ELF-1 (cell line): ENCODE measurements at regions not wholly inside any gene's neighbourhood (a gene's known extent, or its start where the extent isn't known, plus 50 kb on each side); places are given as distances from the start of the nearest gene placed in this dataset.
"Not testable (repeated sequence)": the region's sequence is repeated elsewhere in the genome, so short reads cannot be mapped to it uniquely, and the experiment has no call there.

Source experiments
- DNase-seq: peaks from one replicate; pipeline ENCODE4 v3.0.0-alpha.2; 2016; ENCODE audit warnings: low read depth, low spot score

DNA sequence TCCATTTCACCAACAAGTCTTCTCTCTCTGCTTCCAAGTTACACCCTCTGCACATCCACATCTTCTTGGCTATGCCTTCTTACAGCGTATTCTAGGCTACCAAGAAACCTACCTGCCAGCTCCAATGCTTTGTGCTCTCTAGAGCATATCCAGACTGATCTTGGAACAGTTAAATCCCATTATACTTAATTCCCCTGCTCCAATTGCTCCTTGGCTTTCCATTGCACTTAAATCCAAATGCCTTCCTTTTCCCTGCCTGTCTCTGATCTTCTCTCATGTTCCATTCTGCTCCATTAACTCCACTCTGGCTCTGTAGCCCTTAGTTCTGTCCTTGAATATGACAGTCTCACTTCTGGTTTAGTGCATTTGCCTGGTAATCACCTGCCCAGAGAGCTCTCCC lies 322.4 kb downstream of the LRRC70 start:
- DNase-seq, result no peak

DNA sequence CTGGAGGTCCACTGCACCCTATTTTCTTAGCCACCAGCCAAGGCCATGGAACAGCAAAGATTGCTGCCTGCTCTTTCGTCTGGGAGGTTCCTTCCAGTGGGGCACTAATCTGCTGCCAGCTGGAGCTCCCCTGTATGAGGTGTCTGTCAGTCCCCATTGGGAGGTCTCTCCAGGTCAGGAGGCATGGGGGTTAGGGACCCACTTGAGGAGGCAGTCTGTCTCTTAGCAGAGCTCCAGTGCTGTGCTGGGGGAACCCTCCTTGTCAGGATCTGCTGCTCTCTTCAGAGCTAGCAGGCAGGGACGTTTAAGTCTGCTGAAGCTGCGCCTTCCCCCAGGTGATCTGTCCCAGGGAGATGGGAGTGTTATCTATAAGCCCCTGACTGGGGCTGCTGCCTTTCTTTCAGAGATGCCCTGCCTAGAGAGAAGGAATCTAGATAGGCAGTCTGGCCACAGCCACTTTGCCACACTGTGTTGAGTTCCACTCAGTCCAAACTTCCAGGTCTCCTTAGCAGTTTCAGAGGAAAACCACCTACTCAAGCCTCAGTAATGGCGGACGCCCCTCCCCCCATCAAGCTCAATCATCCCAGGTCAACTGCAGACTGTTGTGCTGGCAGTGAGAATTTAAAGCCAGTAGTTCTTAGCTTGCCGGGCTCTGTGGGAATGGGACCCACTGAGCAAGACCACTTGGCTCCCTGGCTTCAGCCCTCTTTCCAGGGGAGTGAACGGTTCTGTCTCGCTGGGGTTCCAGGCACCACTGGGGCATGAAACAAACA lies 317.7 kb downstream of the LRRC70 start:
- DNase-seq, result no peak

DNA sequence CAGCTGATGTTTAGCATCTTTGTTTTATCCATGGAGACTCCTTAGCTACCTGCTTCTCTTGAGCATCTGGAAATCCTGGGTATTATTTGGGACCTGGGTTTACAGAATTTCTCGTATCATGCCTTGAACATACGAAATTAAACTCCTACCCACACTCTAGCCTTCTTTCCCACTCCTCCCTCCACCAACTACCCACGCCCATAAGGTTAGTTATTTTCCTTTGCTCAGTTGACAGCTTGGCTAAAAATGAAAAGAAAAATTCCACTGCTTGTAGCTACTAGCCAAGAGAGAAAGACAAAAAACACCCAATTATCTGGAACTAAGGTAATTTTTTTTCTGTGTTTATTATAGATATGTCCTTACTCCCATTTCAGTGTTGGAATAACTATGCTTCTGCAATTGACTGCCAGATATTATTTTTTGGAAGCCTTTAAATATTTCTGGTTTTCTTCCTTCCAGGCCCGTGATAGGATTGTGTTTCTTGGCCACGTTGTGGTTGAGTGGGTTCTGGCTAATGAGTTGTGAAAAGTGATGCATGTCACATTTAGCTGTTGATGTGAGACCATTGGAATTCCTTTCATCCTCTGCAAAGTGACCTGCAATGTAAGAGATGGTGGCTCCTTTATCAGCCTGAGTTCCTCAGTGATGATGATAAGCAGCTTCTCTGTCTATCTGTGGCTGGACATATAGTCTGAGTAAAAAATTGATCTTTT lies 308.1 kb downstream of the LRRC70 start:
- DNase-seq, result peak; percentile 15

DNA sequence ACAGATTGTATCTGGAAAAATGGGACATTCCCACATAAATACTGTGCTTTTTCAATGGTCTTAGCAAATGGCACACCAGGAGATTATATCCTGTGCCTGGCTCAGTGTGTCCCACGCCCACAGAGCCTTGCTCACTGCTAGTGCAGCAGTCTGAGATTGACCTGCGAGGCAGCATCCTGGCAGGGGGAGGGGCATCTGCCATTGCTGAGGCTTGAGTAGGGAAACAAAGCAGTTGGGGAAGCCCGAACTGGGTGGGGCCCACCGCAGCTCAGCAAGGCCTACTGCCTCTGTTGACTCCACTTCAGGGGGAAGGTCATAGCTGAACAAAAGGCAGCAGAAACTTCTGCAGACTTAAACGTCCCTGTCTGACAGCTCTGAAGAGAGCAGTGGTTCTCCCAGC lies 258.7 kb downstream of the LRRC70 start:
- DNase-seq, result not testable (repeated sequence)

DNA sequence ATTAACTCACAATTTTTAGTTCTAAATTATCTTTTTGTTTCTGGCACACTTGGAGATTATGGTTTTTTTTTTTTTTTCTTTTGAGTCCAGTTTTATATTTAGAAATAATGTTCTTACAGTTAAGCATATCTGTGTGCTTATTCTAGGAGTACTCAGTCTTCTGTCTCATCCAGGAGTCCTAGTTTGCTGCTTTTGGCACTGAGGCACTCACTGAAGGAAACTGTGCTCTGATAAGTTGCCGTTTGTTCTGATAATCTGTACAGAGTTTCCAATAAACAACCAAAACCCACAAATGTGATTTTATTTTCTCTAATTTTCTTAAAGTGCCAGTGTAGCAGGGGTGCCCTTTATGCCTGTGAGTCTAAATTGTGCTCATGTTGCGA lies 251.0 kb downstream of the LRRC70 start:
- no peak for DNase-seq

DNA sequence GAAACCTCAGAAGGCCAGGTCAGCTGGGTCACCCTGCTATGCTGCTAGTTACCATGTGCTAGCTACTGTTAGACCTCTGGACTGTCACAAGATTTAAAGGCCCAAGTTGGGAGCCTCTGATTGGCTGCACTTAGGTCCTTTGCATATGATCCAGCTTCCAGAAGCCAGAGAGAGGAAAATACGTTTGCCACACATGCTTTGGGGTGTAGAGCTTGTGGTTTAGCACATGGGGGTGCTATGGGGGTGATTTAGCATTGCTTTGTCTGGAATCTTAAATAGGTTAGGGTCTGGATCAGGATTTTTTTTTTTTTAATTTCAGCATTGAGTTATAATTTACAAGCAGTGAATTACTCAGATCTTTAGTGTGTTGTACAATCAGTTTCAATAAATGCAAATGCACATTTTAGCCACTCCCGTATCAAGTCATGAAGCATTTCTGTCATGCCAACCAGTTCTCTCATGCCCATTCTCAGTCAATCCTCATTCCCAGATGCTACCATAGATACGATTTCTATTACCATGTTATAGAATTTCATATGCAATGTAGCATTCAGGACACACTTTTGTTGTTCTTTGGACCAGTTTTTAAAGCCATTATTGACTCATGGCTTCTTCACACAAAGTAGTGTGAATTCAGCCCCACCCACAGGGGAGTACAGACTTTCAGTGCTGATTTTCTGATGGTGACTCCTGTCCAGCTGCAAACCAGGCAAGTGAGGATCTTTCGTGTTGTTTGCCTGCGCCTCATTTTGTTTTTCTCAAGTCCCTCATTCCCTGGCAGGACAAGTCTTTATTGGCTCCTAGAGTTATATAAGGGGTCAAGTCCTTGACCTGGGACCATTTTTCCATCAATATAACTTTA lies 250.4 kb downstream of the LRRC70 start:
- DNase-seq, result no peak

DNA sequence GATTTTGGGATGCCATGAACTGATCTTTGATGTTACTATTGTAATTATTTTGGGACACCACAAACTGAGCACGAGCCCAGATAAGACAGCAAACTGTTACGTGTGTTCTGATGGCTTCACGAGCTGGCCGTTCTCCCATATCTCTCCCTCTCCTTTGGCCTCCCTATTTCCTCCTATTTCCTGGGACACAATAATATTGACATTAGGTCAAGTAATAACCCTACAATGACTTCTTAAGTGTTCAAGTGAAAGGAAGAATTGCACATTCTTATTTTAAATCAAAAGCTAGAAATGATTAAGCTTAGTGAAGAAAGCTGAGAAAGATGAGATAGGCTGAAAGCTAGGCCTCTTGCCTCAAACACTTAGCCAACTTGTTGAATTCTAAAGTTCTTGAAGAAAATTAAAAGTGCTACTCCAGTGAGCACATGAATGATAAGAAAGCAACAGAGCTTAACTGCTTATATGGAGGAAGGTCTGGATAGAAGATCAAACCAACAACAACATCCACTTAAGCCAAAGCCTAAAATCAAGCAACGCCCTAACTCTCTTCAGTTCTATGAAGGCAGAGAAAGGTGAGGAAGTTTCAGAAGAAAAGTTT lies 247.1 kb downstream of the LRRC70 start:
- DNase-seq, result no peak

DNA sequence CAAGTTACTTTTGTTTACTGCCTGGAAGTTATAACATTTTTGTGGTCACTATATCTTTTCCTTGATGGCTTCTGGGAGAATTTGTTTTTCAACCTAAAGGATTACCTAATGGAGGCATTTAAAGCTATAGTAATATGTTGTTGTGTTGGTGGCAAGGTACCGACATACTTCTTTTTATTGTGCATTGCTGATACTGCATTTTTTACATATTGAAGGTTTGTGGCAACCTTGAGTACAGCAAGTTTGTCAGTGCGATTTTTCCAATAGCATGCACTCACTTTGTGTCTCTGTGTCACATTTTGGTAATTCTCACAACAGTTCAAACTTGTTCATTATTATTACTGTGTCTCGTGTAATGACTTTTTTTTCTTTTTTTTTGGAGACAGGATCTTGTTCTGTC lies 246.3 kb downstream of the LRRC70 start:
- no peak for DNase-seq

DNA sequence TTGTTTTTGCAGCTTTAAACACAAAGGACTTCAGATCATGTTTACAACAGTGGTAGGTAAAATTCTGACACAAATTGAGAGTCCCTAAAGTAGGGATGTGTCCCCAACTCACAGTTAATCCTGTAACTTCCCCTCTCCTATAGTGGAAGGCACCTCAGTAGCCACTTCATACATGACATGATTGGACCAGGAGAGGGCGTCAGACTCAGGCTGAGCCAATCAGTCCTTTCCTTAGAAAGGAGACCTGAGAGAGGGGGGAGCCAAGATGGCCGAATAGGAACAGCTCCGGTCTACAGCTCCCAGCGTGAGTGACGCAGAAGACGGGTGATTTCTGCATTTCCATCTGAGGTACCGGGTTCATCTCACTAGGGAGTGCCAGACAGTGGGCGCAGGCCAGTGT lies 238.4 kb downstream of the LRRC70 start:
- peak; percentile 4 for DNase-seq

DNA sequence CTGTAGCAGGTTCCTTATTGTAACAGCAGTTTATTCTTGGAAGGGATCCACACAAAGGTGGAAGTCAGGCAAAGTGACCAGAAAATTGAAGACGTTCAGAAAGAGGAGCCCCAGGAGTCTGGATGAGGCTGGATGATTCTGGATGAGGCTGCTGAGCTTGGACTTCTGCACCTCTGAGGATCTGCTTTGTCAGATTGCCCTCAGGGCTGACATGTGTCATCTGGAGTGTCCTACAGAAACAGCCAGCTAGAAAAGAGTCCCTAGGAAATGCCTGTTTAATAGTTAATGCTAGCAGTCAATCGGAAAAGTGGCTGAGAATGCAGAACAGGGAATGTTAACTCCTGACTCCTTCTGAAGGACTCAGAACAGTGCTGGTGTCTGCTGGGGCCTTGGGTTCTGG lies 236.4 kb downstream of the LRRC70 start:
- DNase-seq, result peak; percentile 17

DNA sequence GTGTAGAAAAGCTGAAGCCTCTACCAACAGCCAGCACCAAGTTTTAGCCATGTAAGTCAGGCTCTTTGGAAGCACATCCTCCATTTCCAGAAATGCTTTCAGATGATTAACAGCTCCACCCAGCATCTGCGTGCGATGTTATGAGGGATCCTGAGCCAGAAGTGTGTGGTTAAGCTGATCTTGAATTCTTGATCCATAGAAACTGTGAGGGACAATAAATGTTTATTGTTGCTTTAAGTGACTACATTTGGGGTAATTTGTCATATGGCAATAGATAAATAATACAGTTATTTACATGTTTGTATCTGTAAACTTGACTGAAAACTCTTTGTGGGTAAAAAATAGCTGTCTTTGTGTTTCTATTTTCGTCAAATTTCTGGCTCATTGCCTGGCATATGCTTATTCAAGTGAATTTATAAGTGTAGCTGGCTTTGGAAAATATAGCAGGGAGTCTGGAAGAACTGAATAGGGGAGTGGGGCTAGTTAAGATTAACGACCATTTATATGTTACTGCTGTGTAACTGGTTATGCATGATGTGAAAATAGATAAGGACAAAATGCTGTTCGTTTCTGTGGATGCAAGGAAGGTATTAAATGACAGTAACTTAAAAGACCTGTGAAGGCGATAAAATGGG lies 234.1 kb downstream of the LRRC70 start:
- no peak for DNase-seq

DNA sequence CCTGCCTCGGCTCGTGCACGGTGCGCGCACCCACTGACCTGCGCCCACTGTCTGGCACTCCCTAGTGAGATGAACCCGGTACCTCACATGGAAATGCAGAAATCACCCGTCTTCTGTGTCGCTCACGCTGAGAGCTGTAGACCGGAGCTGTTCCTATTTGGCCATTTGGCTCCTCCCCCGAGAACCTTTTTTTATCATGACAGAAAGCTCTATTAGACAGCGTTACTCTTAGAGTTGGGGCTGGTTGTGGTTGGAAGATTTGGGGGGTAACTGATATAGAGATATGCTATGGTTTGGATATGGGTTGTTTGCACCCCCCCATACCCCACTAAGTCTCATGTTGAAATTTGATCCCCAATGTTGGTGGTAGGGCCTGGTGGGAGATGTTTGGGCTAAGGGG lies 226.2 kb downstream of the LRRC70 start:
- not testable (repeated sequence) for DNase-seq

DNA sequence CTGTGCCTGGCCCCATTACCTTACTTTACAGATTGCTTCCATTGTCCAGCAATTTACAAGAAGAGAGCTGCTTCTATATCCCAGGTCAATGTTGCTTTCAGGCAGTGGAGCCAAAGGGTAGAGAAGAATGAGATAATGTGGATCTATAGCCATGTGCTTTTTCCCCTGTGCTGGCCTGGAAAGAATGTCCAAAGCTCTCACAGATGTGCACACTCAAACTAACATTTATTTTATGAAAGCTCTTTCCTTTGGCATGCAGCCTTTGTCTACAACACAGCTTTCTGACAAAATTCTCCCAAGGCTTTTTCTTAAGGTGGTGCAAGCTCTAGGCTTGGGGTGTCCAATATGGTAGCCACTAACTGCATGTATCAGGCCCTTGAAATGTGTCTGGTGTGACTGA lies 217.3 kb downstream of the LRRC70 start:
- DNase-seq, result no peak

DNA sequence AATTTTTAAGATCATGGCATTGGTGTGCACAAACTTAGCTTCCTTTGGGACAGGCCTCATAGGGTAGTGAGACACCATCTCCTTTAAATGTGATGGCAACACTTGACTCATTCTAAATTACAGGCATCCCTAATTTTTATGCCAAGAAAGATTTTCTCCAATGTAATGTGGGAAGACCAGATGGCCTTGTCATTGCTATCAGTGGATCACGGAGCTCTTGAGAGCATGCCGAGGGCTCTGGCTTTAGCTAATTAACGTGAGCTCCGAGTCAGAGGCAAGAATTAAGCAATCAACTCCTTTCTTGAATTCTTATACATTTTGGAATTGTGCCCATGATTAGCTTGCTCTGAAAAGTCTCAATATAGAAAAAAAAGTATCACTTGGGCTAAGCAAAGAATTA lies 215.8 kb downstream of the LRRC70 start:
- DNase-seq, result no peak

DNA sequence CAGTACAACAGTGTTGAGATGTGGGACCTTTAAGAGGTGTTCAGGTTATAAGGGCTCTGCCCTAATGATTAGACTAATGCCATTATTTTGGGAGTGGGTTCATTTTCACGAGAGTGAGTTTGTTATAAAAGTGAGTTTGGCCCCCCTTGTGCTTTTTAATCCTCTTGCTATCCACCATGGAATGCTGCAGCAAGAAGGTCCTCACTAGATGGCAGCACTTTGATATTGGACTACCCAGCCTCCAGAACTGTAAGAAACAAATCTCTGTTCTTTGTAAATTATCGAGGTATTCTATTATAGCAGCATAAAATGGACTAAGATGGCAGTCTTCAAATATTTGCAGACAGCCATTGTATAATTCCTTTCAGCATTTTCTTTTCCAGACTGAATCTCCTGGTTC lies 212.4 kb downstream of the LRRC70 start:
- DNase-seq, result no peak

DNA sequence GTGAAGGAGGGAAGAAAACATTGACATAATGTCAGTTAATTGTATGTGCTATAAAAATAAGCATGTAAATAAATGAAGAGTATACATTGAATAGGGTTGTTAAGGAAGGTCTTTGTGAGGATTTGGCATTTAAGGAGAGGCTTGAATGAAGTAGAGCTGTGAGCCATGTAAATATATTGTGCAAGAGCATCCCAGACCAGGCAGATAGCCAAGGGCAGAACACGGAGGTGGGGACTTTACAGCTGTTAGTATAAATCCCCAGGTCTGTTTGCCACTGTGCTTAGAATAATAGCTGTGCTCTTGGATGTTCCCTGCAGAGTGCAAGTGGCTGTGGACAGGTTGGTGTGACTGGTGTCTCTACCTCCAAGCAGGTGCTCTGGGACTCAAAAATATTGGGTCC lies 211.7 kb downstream of the LRRC70 start:
- DNase-seq, result no peak

DNA sequence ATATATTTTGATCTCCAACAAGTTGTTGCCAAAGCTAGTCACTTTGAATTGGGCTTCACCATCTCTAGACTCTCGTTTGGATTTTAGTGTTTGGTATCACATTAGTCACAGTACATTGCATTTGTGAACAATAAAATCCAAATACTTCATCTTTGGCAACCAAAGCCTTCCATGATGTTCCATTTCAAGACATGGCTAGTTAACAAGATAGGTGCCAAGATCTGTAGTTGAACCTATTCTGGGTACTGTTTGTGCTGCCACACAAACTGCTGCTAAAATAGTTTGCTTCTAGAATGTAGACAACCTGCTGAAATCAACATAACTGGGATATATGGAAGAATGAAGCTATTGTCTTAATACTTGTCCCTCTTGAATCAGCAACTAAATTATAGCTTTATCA lies 207.5 kb downstream of the LRRC70 start:
- no peak for DNase-seq

DNA sequence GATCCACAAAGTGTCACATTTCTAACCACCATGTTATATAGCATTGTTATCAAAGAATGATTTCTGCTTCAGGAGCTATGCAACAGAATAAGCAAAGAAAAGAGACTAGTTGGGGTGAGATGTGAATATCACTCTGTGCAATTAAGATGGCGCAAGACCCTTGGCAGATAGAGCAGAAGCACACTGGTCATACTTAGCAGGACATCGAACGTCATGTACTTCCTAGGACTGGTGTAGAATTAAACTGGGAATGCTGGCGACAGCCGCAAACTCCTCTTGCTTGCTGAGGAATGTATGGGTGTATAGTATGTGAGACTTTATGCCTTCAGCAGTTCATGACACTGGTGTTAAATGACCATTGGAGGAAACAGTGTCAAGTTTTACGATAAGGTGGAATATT lies 207.0 kb downstream of the LRRC70 start:
- no peak for DNase-seq

DNA sequence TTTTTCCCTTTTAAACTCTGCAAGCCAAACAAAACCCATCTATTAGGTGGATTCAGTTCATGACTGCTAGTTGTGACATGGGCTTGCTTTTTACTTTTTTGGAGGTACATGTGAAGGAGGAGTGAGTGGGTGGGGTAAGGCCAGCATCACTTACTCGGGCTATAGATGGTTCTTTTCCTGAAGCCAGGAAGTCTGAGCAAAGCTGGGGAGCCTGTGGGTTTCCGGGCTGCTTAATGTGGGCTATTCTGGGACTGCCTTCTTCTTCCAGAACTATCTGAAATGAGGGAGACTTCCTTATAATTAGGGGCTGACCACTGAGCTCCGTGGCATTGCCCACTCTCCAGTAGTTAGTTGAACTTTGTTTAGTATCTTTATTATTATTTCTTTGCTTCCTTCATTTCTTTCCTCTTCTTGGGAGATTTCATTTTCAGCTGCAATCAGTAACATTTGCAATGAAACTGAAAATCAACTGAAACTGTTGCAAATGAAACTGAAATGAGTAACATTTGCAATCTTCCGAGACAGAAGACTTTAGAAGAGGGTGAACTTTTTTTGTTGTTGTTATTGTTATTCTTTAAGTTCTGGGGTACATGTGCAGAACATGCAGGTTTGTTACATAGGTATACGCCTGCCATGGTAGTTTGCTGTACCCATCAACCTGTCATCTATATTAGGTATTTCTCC lies 204.9 kb downstream of the LRRC70 start:
- DNase-seq, result no peak

DNA sequence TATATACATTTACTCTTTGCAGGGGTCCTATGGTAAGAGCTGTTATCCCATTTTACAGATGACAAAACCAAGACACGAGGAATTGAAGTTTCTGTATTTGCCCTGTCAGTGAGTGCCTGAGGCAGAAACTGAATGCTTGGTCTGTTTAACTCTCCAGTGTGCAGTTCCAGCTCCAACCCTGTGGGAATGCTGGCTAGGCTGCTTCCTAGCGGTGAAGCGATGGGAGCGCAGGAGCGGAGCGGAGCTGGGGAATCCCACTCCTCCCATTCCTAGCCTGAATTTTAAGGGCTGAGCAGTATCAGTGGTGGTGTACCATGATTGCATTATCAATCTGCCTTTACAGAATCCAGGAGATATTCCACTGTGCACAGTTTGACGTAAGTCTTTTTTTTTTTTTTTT lies 202.3 kb downstream of the LRRC70 start:
- DNase-seq, result peak; percentile 71

DNA sequence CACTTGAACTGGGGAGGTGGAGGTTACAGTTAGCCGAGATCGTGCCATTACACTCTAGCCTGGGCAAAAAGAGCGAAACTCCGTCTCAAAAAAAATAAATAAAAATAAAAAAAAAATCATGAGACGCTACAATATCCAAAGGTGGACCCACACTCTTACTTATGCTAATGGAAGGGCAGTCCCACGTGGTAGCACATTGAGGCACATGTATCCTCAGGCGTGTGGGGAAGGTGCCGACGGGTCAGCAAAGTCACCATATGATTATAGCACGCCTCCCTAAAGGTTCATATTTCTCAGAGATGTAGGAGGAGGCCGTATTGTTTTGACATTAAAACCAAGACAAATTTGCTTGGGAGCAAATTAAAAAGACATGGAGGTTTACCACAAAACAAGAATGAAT lies 201.6 kb downstream of the LRRC70 start:
- DNase-seq, result no peak
